ENCODE measurements at regions not wholly inside any gene's neighbourhood (a gene's known extent, or its start where the extent isn't known, plus 50 kb on each side); places are given as distances from the start of the nearest gene placed in this dataset.

GRCh38 chr5:54668096-54668495, 150.5 kb downstream of the SNX18 start:
- intact Hi-C loops (cut with DNase I), result no loop called here
- H3K4me3 ChIP-seq, result no peak overlapping the region
- no peak overlapping the region for H3K27ac ChIP-seq
- H3K27me3 ChIP-seq, result no peaks in the 10 kb centered on the region
- 82 to 90% methylated on average over 2 of the region's 2 CpGs for WGBS, 2 donors
- DNase-seq, result no peak
- no peaks in the 10 kb centered on the region for H3K36me3 ChIP-seq
- TF ChIP-seq POLR2A (IDR thresholded peaks at IDR 0.05) (no peak), CTCF (IDR thresholded peaks at IDR 0.05) (no peak)
- peaks cover 8 to 43% (median 37%) of the 10 kb centered on the region in 3 donors for H3K4me1 ChIP-seq
- peaks cover 0 to 4% (median 0%) of the 10 kb centered on the region in 3 donors for H3K9me3 ChIP-seq

GRCh38 chr5:54667136-54667535, 149.6 kb downstream of the SNX18 start:
- 46 to 72% methylated on average over 3 of the region's 3 CpGs for WGBS, 2 donors
- Histone ChIP-seq H3K9me3 (peaks cover 0 to 3% (median 0%) of the 10 kb centered on the region in 3 donors), H3K27me3 (no peaks in the 10 kb centered on the region)

GRCh38 chr5:54663866-54664265, 146.3 kb downstream of the SNX18 start:
- 25 to 28% methylated on average over 5 of the region's 5 CpGs for WGBS, 2 donors
- TF ChIP-seq POLR2A (IDR thresholded peaks at IDR 0.05) (no peak), CTCF (IDR thresholded peaks at IDR 0.05) (no peak)
- Histone ChIP-seq H3K4me3 (no peak overlapping the region), H3K9me3 (no peaks in the 10 kb centered on the region), H3K4me1 (peaks cover 0 to 10% (median 8%) of the 10 kb centered on the region in 3 donors), H3K27me3 (no peaks in the 10 kb centered on the region), H3K27ac (peak overlapping the region in 2 of 4 donors; percentile 43 to 55), H3K36me3 (no peaks in the 10 kb centered on the region)
- intact Hi-C loops (cut with DNase I), result no loop called here
- DNase-seq, result no peak

More at GRCh38 chr5:54667136-54667535, 149.6 kb downstream of the SNX18 start:
- TF ChIP-seq POLR2A (IDR thresholded peaks at IDR 0.05) (no peak), CTCF (IDR thresholded peaks at IDR 0.05) (no peak)
- peaks cover 8 to 37% (median 32%) of the 10 kb centered on the region in 3 donors for H3K4me1 ChIP-seq
- no peak overlapping the region for H3K4me3 ChIP-seq
- no peak overlapping the region for H3K27ac ChIP-seq
- no peak for DNase-seq
- no peaks in the 10 kb centered on the region for H3K36me3 ChIP-seq
- intact Hi-C loops (cut with DNase I), result no loop called here

- no peaks in the 10 kb centered on the region for H3K9me3 ChIP-seq
These were observed 143.6 kb downstream of the SNX18 start for GRCh38 chr5:54661111-54661510.

GRCh38 chr5:54659700-54660131, 142.2 kb downstream of the SNX18 start:
- H3K4me3 ChIP-seq, result no peak overlapping the region
- intact Hi-C loops (cut with DNase I), result no loop called here
- 71 to 85% methylated on average over 5 of the region's 5 CpGs for WGBS, 2 donors
- DNase-seq, result no peak
- H3K9me3 ChIP-seq, result no peaks in the 10 kb centered on the region
- H3K27me3 ChIP-seq, result no peaks in the 10 kb centered on the region
- H3K4me1 ChIP-seq, result peaks cover 0 to 22% (median 14%) of the 10 kb centered on the region in 3 donors
- TF ChIP-seq CTCF (IDR thresholded peaks at IDR 0.05), result no peak
- TF ChIP-seq POLR2A (IDR thresholded peaks at IDR 0.05), result no peak
- no peaks in the 10 kb centered on the region for H3K36me3 ChIP-seq
- peak overlapping the region in 2 of 4 donors; percentile 49 to 77 for H3K27ac ChIP-seq

More at GRCh38 chr5:54661111-54661510, 143.6 kb downstream of the SNX18 start:
- Histone ChIP-seq H3K27ac (no peak overlapping the region), H3K4me3 (no peak overlapping the region), H3K27me3 (no peaks in the 10 kb centered on the region), H3K36me3 (no peaks in the 10 kb centered on the region), H3K4me1 (peaks cover 0 to 22% (median 14%) of the 10 kb centered on the region in 3 donors)
- intact Hi-C loops (cut with DNase I), result no loop called here
- TF ChIP-seq POLR2A (IDR thresholded peaks at IDR 0.05) (no peak), CTCF (IDR thresholded peaks at IDR 0.05) (no peak)
- 92% methylated on average over 5 to 6 of the region's 6 CpGs for WGBS, 2 donors
- no peak for DNase-seq
